ENCODE measurements at regions not wholly inside any gene's neighbourhood (a gene's known extent, or its start where the extent isn't known, plus 50 kb on each side); places are given as distances from the start of the nearest gene placed in this dataset.

- DNase-seq = no peak
Measured at GRCh38 chr10:85259908-85260307, 931.5 kb downstream of the CCSER2 start.

GRCh38 chr10:85262992-85263391 lies 934.6 kb downstream of the CCSER2 start:
- DNase-seq = no peak

DNA sequence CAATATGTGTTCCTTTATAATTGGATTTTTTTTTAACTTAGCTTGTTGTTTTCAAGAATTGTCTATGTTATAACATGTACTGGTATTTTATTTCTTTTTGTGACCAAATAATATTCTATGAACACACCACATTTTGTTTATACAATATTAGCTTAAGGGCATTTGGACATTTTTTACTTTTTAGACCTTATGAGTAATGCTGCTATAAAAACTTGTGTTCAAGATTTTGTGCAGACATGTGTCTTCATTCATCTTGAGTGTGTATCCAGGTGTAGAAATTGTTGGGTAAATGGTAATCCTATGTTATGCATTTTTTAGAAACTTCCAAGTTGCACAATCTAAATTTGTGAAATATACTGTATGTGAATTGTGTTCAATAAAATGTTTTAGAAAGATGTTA lies 936.7 kb downstream of the CCSER2 start:
- no peak for DNase-seq

- DNase-seq = no peak
Measured at GRCh38 chr10:85266808-85267207, 938.4 kb downstream of the CCSER2 start.

- no peak for DNase-seq
Measured at GRCh38 chr10:85280014-85280413, 951.6 kb downstream of the CCSER2 start.

GRCh38 chr10:85284778-85285770 lies 956.7 kb downstream of the CCSER2 start:
- no peak for DNase-seq

DNA sequence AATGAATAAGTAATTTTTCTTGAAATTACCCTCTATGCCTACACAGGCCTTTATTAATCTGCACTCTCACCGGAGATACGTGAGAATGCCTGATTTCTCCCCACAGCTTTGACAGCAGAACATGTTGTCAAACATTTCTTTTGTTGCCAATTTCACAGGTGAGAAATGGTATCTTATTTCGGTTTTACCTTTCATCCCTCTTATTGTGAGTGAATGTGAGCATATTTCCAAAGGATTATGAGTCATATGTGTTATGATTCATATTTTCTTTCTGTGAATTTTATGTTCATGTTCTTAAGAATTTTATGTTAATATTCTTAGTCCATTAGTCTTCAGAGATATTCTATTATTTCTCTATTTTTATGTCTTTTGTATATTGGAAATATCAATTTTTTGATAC lies 965.1 kb downstream of the CCSER2 start:
- no peak for DNase-seq

DNA sequence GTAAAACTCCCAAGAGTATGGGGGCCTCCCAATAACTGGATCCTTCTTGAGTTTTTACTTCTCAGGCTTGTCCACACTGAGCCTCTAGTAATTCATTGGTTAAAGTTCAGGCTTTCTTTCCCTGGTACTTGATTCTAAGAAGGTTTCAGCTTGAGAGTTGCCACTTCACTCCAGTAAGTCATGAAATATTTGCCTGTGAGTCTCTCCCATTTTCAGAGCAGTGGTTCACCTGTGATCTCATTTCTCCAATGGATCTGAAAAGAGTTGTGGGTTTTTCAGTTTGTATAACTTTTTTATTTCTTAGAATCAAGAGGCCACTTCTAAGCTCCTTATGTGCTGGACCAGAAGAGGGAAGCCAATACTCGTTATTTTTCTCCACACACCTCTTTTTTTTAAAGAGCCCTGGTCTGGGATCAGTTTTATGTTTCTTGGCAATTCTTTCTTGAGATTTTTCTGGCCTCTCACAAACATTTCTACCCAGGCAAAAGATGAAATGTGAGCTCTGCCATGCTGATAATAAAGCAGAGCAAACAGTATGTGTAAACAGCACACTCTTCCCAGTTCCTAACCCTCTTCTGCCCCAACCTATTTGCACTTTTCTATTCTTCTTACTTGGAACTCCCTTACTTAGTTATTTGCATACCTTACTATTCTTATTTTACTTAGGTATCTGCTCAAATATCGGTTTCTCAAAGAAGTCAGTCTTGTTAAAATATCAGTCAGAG lies 983.4 kb downstream of the CCSER2 start:
- DNase-seq = no peak

- DNase-seq = no peak
Measured at GRCh38 chr10:85315657-85316056, 987.3 kb downstream of the CCSER2 start.

- no peak for DNase-seq
Measured at GRCh38 chr10:85316276-85316675, 987.9 kb downstream of the CCSER2 start.

DNA sequence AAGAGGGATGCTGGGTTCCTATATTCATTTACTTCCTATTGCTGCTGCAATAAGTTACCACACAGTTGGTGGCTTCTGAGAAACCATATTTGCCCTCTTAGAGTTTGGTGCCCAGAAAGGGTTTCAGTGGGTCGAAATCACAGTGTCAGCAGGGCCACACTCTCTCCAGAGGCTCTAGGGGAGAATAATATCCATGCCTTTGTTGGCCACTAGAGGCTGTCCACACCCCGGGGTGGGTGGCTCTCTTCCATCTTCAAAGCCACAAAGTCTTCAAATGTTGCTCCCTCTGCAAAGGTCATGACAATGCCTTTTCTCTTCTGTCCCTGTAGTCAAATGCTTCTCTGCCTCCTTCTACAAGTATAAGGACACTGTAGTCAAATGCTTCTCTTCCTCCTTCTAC lies 989.4 kb downstream of the CCSER2 start:
- DNase-seq = no peak

GRCh38 chr10:85318809-85319807 lies 990.7 kb downstream of the CCSER2 start:
- DNase-seq = no peak

DNA sequence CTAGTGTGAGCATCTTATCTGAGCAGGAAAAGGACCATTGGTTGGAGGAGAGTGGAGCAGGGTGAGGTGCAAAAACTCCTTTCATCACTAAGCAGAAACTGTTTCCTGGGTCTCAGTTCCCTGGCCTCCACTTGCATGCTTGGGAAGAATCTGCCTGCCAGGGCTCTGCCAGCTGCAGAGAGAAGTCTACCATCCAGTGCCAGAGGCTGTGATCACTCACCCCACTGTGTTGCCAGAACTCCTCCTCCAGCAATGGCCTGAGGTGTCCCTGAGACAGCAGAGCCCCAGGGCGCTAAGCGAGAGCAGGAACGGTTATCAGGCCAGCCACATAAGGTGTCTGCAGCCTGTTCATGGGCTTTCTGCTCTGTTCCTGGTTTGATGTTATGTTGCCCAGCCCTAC lies 991.4 kb downstream of the CCSER2 start:
- DNase-seq = no peak

DNA sequence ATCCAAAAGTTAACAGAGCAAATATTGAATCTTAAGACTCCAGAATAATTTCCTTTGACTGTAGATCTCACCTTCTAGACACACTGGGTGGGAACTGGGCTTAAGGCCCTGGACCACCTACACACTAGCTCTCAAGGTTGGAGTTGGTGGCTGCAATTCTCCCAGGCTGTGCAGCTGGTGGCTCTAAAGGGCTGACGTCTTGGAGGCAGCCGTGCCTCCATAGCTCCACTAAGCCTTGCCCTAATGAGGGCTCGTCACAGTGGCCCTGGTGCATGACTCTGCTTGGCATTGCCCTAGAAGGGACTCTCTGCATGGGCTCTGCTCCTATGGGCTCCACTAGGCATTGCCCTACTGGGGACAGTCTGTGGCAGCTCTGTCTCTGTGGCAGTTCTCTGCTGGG lies 1005.2 kb downstream of the CCSER2 start:
- DNase-seq = no peak

DNA sequence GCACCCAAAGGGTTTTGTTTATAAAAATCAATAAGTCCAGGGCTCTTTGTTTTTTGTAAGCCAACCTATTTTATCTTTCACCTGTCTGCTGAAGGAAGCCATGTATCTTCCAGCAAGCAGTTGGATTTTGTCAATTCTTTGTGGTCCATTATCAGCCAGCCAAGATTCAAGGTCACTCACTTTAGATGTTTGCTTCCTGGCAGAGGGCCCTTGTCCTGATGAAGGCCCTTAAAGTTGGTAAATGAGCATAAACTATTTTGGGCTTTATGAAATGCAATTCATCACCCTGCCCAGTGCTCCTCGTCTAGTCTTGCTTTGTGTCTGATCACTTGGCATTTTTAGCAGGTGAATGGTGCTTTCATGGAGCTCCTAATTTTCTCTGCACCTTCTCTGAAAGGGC lies 1004.2 kb downstream of the GRID1 start:
- no peak for DNase-seq

DNA sequence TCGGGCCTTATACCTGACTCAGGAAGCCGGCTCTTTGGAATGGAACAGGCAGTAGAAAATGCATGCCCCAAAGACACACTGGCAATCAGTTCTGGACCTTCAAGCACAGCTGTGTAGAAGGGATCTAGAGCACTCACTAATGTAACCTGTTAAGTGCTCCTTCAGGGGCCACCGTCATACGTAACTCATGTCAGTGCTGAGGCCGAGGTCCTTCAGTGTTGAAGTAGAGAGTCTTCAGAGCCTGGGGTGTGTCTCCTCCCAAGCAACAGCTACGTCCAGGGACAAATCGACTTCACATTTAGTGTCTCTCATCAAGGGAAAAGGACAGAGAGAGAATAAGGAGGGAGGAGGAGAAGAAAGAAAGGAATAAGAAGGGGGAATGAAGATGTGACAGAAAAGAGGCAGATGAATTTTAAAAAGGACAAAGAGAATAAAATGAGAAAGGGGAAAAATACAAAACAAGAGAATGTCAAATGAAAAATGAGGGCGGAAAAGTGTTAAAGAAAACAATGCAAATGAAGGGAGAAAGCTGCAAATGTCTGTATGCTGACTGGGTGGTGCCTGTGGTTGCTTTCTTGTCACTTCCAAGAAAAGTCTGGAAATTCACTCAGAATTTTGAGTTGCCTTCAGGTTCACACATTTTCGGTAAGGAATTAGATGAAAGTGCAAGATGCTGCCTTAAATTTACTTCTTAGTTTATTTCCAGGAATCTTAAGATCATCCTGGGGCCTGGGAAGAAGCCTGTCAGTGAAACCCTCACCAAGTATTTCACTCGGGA lies 989.4 kb downstream of the GRID1 start:
- DNase-seq = no peak

- DNase-seq = no peak
Measured at GRCh38 chr10:85379338-85379737, 987.3 kb downstream of the GRID1 start.

DNA sequence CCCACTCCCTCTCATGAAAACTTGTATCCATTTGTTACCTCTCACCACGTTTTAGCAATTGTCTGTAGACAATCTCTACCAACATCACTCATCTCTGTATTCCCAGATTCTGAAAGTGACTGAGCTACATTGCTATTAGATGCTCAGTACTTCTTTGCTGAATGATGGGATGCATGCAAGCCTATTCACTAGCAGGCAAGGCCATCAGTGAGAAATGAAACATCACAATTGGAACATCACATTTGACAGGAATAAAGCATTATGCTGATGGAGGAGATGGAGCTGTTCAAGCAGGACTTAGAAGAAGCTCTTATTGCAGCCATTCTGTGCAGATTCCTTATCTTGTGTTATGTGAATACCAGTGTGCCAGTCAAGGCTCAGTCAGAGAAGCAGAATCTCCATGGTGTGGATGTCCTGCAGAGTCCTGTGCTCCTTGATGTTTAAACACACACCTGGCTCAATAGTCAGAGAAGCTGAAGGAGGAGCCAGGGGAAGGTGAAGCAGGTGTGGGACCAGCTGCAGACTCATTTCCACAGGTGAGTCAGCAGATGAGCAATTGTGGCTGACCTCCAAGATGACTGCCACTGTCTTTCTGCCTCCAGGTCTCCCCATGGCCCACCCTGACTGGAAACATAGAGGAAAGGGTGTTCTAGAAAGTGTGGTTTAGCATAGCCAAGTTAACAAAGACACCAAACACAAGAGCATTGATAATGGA lies 965.5 kb downstream of the GRID1 start:
- no peak for DNase-seq

- no peak for DNase-seq
Measured at GRCh38 chr10:85402541-85402940, 964.1 kb downstream of the GRID1 start.

DNA sequence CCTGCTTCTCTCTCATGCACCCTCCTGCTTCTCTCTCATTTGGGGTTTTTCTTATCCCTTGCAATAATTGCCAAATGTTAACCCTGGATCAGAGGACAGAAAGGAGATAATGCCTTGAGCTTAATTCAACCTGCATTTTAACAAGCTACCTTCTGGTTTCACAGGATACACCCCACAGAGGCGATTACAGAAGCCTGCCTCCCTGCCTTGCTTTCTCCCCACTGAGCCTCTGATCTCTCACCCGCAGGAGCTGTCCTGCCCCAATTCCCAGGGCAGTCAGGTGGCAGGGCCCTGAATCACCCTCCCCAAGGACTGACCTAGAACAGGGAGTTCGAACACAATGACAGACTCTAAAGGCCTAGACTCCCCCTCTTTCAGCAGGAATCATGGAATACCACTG lies 959.5 kb downstream of the GRID1 start:
- DNase-seq = no peak

DNA sequence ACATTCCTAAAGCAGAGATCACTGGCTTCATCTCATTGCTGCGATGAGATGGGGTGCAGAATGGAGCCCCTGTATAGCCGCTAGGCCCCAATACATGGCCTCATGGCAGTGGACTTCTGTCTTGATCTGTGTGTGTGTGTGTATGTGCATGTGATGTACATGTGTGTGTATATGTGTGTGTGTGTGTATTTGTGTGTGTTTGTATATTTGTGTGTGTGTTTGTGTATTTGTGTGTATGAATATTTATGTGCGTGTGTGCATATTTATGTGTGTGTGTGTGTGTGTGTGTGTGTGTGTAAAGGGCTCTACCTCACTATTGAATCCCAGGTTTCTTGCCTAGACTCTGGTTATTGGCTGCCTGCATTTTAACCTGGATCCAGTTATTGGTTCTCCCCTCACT lies 958.2 kb downstream of the GRID1 start:
- DNase-seq = no peak

Measured in activated CD4-positive, alpha-beta T cell treated with anti-CD3 and anti-CD28 coated beads for 4 hours (primary cell).